ENCODE measurements at regions not wholly inside any gene's neighbourhood (a gene's known extent, or its start where the extent isn't known, plus 50 kb on each side); places are given as distances from the start of the nearest gene placed in this dataset.

DNA sequence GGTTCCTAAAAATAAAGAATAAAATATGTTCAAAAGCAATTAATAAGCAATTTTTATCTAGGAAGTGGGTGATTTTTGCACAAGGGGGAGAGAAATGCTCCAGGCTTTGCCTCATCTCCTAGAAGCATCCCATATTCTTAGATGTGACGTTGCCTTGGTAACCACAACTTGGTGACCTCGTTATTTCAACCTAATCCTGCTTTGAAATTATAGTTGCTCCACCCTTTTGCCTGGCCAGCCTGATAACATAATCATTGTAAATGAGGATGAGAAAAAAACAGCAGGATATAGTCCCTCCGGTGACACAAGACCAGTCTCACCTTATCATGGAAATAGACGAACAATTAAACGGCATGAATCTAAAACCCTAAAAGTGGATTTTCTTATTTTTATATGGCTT, 194.4 kb downstream of the QDPR start (continued):
- TF ChIP-seq, protein P1, sequence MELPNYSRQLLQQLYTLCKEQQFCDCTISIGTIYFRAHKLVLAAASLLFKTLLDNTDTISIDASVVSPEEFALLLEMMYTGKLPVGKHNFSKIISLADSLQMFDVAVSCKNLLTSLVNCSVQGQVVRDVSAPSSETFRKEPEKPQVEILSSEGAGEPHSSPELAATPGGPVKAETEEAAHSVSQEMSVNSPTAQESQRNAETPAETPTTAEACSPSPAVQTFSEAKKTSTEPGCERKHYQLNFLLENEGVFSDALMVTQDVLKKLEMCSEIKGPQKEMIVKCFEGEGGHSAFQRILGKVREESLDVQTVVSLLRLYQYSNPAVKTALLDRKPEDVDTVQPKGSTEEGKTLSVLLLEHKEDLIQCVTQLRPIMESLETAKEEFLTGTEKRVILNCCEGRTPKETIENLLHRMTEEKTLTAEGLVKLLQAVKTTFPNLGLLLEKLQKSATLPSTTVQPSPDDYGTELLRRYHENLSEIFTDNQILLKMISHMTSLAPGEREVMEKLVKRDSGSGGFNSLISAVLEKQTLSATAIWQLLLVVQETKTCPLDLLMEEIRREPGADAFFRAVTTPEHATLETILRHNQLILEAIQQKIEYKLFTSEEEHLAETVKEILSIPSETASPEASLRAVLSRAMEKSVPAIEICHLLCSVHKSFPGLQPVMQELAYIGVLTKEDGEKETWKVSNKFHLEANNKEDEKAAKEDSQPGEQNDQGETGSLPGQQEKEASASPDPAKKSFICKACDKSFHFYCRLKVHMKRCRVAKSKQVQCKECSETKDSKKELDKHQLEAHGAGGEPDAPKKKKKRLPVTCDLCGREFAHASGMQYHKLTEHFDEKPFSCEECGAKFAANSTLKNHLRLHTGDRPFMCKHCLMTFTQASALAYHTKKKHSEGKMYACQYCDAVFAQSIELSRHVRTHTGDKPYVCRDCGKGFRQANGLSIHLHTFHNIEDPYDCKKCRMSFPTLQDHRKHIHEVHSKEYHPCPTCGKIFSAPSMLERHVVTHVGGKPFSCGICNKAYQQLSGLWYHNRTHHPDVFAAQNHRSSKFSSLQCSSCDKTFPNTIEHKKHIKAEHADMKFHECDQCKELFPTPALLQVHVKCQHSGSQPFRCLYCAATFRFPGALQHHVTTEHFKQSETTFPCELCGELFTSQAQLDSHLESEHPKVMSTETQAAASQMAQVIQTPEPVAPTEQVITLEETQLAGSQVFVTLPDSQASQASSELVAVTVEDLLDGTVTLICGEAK (IDR thresholded peaks at IDR 0.05; ENCODE audit: borderline replicate concordance): no peak
- TF ChIP-seq SREBF1 (IDR thresholded peaks at IDR 0.05; ENCODE audit: low read length) (no peak), ASH2L (IDR thresholded peaks at IDR 0.05; ENCODE audit: borderline replicate concordance, low read depth) (no peak)

DNA sequence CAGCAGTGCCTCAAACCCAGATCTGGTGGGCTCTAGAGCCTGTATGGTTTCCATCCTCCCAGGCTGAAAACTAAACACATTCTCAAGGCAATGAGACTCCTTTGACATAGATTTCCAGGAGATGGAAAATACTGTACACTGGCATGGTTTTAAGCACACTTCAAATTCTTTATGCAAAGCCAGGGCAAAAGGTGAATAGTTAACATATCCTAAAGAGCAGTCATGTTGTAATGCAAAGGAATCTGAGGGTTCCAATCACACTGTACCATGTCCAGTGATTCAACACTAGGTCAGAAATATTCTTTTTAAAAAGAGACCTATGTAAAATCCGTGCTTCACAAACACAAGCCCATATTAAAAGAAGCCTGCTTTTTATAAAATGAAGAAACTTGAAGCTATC, 195.3 kb downstream of the QDPR start:
- Histone ChIP-seq H3K9ac (ENCODE audit: control insufficient read depth, insufficient read depth, low read length) (no peak overlapping the region), H3K9me3 (replicated peaks; ENCODE audit: control insufficient read depth, insufficient read depth, low read length) (no peaks in the 10 kb centered on the region; the same call in 2 of the 3 replicates), H3K4me1 (ENCODE audit: control insufficient read depth, insufficient read depth, low read length) (no peaks in the 10 kb centered on the region), H2AFZ (ENCODE audit: control insufficient read depth, low read depth, low read length) (no peak overlapping the region), H3K36me3 (ENCODE audit: control insufficient read depth in 2 of 2, insufficient read depth in 2 of 2, low read length in 1 of 2) (no peaks in the 10 kb centered on the region), H3K27me3 (replicated peaks in 1 of 2; ENCODE audit: control insufficient read depth in 2 of 2, insufficient read depth in 2 of 2, low read length in 1 of 2) (no peaks in the 10 kb centered on the region), H3K27ac (ENCODE audit: control insufficient read depth, insufficient read depth) (no peak overlapping the region), H3K4me3 (no peak overlapping the region), H4K20me1 (ENCODE audit: control insufficient read depth, insufficient read depth) (no peaks in the 10 kb centered on the region), H3K4me2 (ENCODE audit: control insufficient read depth, insufficient read depth) (no peak overlapping the region), H3K79me2 (ENCODE audit: control insufficient read depth, insufficient read depth, low read length) (no peaks in the 10 kb centered on the region)
- FAIRE-seq: no peak
- ChIA-PET SMC1A (ENCODE audit: uncharacterized antibody, unreplicated experiment) (no interaction called here), CTCF (interaction anchor here (1.0 to 1.5 kb wide), 2 partner anchors 12 to 400 kb away, joined by 3 to 5 read pairs; no protein-coding TSS in a partner anchor), RAD21 (ENCODE audit: unreplicated experiment) (no interaction called here), POLR2A (no interaction called here)
- intact Hi-C loops (cut with micrococcal nuclease; ENCODE audit: unreplicated experiment): no loop called here
- BruUV-seq (replicated peaks): no TSS peak
- WGBS (ENCODE audit: insufficient coverage, insufficient replicate concordance, low lambda C conversion rate, missing lambda C conversion rate): 0% methylated on average over 1 of the region's 1 CpG
- TF ChIP-seq FOXM1 (IDR thresholded peaks at IDR 0.05; ENCODE audit: low read depth, low read length) (no peak), DPF2 (IDR thresholded peaks at IDR 0.05) (no peak), SPI1 (IDR thresholded peaks at IDR 0.05; ENCODE audit: borderline replicate concordance, insufficient read depth, low read depth, low read length) (no peak), SP1 (IDR thresholded peaks at IDR 0.05; ENCODE audit: low read depth, low read length) (no peak), SRF (IDR thresholded peaks at IDR 0.05; ENCODE audit: low read depth in 2 of 2, low read length in 2 of 2) (no peak), KDM1A (IDR thresholded peaks at IDR 0.05; ENCODE audit: borderline replicate concordance) (no peak), SUPT20H (IDR thresholded peaks at IDR 0.05; ENCODE audit: borderline replicate concordance, control insufficient read depth, low read depth, low read length) (no peak), MYB (IDR thresholded peaks at IDR 0.05; ENCODE audit: borderline replicate concordance, low read depth, low read length) (no peak)
- TF ChIP-seq, protein P2, sequence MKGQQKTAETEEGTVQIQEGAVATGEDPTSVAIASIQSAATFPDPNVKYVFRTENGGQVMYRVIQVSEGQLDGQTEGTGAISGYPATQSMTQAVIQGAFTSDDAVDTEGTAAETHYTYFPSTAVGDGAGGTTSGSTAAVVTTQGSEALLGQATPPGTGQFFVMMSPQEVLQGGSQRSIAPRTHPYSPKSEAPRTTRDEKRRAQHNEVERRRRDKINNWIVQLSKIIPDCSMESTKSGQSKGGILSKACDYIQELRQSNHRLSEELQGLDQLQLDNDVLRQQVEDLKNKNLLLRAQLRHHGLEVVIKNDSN (IDR thresholded peaks at IDR 0.05; ENCODE audit: borderline replicate concordance, extremely low read length, insufficient read depth, low read depth, low read length): no peak
- TF ChIP-seq, protein P3, sequence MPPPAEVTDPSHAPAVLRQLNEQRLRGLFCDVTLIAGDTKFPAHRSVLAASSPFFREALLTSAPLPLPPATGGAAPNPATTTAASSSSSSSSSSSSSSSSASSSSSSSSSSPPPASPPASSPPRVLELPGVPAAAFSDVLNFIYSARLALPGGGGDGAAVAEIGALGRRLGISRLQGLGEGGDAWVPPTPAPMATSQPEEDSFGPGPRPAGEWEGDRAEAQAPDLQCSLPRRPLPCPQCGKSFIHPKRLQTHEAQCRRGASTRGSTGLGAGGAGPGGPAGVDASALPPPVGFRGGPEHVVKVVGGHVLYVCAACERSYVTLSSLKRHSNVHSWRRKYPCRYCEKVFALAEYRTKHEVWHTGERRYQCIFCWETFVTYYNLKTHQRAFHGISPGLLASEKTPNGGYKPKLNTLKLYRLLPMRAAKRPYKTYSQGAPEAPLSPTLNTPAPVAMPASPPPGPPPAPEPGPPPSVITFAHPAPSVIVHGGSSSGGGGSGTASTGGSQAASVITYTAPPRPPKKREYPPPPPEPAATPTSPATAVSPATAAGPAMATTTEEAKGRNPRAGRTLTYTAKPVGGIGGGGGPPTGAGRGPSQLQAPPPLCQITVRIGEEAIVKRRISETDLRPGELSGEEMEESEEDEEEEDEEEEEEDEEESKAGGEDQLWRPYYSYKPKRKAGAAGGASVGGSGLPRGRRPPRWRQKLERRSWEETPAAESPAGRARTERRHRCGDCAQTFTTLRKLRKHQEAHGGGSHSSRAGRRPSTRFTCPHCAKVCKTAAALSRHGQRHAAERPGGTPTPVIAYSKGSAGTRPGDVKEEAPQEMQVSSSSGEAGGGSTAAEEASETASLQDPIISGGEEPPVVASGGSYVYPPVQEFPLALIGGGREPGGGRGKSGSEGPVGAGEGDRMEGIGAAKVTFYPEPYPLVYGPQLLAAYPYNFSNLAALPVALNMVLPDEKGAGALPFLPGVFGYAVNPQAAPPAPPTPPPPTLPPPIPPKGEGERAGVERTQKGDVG (CRISPR knock-in tag; IDR thresholded peaks at IDR 0.05): no peak
- in situ Hi-C loops (cut with MboI): no loop called here
- ATAC-seq: no peak
- no peak for DNase-seq (ENCODE audit: low read depth, low spot score)
